IMR-90 (cell line): ENCODE measurements at regions not wholly inside any gene's neighbourhood (a gene's known extent, or its start where the extent isn't known, plus 50 kb on each side); places are given as distances from the start of the nearest gene placed in this dataset.

ENCODE experiments used
- POLR2A ChIP-seq: IDR thresholded peaks from 2 replicates; pipeline ENCODE4 v1.6.1; 2012; ENCODE audit warnings: mild to moderate bottlenecking, low read depth, low read length
- RCOR1 ChIP-seq: IDR thresholded peaks from 2 replicates; pipeline ENCODE4 v1.6.1; 2012; ENCODE audit warnings: mild to moderate bottlenecking, low read length, improper control_type of control experiment; ENCODE audit not compliant: insufficient replicate concordance
- TF ChIP-seq, protein P1 (sequence below): conservative IDR thresholded peaks from 2 replicates; pipeline ENCODE4 v1.5.1; 2012; ENCODE audit warnings: mild to moderate bottlenecking, low read depth, low read length, improper control_type of control experiment

GRCh38 chr20:54323227-54323734 is 115.4 kb downstream of the PFDN4 start:
- TF ChIP-seq POLR2A (no peak), RCOR1 (no peak)
- TF ChIP-seq, protein P1, sequence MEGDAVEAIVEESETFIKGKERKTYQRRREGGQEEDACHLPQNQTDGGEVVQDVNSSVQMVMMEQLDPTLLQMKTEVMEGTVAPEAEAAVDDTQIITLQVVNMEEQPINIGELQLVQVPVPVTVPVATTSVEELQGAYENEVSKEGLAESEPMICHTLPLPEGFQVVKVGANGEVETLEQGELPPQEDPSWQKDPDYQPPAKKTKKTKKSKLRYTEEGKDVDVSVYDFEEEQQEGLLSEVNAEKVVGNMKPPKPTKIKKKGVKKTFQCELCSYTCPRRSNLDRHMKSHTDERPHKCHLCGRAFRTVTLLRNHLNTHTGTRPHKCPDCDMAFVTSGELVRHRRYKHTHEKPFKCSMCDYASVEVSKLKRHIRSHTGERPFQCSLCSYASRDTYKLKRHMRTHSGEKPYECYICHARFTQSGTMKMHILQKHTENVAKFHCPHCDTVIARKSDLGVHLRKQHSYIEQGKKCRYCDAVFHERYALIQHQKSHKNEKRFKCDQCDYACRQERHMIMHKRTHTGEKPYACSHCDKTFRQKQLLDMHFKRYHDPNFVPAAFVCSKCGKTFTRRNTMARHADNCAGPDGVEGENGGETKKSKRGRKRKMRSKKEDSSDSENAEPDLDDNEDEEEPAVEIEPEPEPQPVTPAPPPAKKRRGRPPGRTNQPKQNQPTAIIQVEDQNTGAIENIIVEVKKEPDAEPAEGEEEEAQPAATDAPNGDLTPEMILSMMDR = no peak
